H1 (cell line): ENCODE measurements at regions not wholly inside any gene's neighbourhood (a gene's known extent, or its start where the extent isn't known, plus 50 kb on each side); places are given as distances from the start of the nearest gene placed in this dataset.

Experiments used
- CTCF ChIA-PET: fragments of 300-600 bp; sonication (Branson Sonifier 250); formaldehyde crosslinking; loops from one replicate; lab custom pipeline; 2021; ENCODE audit not compliant: partially characterized antibody; lab: Charles Lee
- POLR2A ChIA-PET: fragments of 300-600 bp; sonication (Branson Sonifier 250); formaldehyde crosslinking; loops from one replicate; lab custom pipeline; 2021; ENCODE audit warnings: inconsistent platforms; ENCODE audit not compliant: partially characterized antibody; lab: Charles Lee
- DNase-seq, 2 experiments: peaks; one replicate each; pipeline versions ENCODE4 v3.0.0 to v3.0.0-alpha.2; 2010 to 2022; ENCODE audit warnings: low spot score in 2 of 2, low read depth in 1 of 2, mixed read lengths in 1 of 2
- FAIRE-seq: peaks from 2 replicates; lab custom pipeline; 2011; peaks lifted over from hg19 to GRCh38; lab: Jason Lieb, UNC
- H2AFZ ChIP-seq: 2 replicates; pipeline ENCODE4 v1.8.1; 2012; ENCODE audit warnings: low read length, inconsistent platforms
- H2AK5ac ChIP-seq: 2 replicates; pipeline ENCODE4 v1.6.1; 2013; ENCODE audit warnings: low read depth, low read length
- H2BK120ac ChIP-seq: replicated peaks from 2 replicates; pipeline ENCODE3; 2013; ENCODE audit warnings: low read depth, low read length, inconsistent platforms
- H2BK12ac ChIP-seq: 2 replicates; pipeline ENCODE4 v1.6.1; 2013; ENCODE audit warnings: low read depth, low read length
- H2BK15ac ChIP-seq: 2 replicates; pipeline ENCODE4 v1.6.1; 2013; ENCODE audit warnings: low read length
- H2BK20ac ChIP-seq: 2 replicates; pipeline ENCODE4 v1.6.1; 2013; ENCODE audit warnings: low read length
- H2BK5ac ChIP-seq: 2 replicates; pipeline ENCODE4 v1.6.1; 2013; ENCODE audit warnings: low read depth, low read length
- H3K14ac ChIP-seq: 2 replicates; pipeline ENCODE4 v1.6.1; 2013; ENCODE audit warnings: inconsistent platforms; ENCODE audit not compliant: insufficient read length
- H3K18ac ChIP-seq: 2 replicates; pipeline ENCODE4 v1.6.1; 2013; ENCODE audit warnings: low read length; ENCODE audit errors: extremely low read depth
- H3K23ac ChIP-seq: 2 replicates; pipeline ENCODE4 v1.6.1; 2013; ENCODE audit warnings: inconsistent platforms; ENCODE audit not compliant: insufficient read length
- H3K23me2 ChIP-seq: 2 replicates; pipeline ENCODE4 v1.6.1; 2013; ENCODE audit warnings: low read depth, low read length
- H3K27ac ChIP-seq: 2 replicates; pipeline ENCODE4 v1.6.1; 2011; ENCODE audit warnings: low read depth, low read length, inconsistent platforms
- H3K27me3 ChIP-seq, 4 experiments: replicated peaks in 1 of 4; 1 replicate in 1 of 4; 2 replicates in 3 of 4; pipeline versions ENCODE4 v1.6.1 to v1.8.1; 2011 to 2013; ENCODE audit warnings: low read length in 3 of 4, mild to moderate bottlenecking in 3 of 4, inconsistent platforms in 2 of 4, mixed read lengths in 2 of 4, moderate library complexity in 1 of 4; ENCODE audit not compliant: control insufficient read depth in 3 of 4, insufficient read depth in 3 of 4; ENCODE audit errors: extremely low read depth in 1 of 4
- H3K36me3 ChIP-seq, 4 experiments: 2 replicates each; pipeline versions ENCODE4 v1.6.1 to v1.8.1; 2011 to 2013; ENCODE audit warnings: mild to moderate bottlenecking in 4 of 4, low read length in 3 of 4, moderate library complexity in 2 of 4, control low read depth in 1 of 4, inconsistent platforms in 1 of 4; ENCODE audit not compliant: insufficient read depth in 4 of 4, control insufficient read depth in 2 of 4
- H3K4ac ChIP-seq: replicated peaks from 2 replicates; pipeline ENCODE3; 2013; ENCODE audit warnings: low read length, low read depth, mixed read lengths, inconsistent platforms; ENCODE audit not compliant: insufficient read length
- H3K4me1 ChIP-seq, 4 experiments: replicated peaks in 1 of 4; 1 replicate in 1 of 4; 2 replicates in 3 of 4; pipeline versions ENCODE4 v1.6.1 to v1.8.1; 2011 to 2013; ENCODE audit warnings: low read length in 3 of 4, inconsistent platforms in 2 of 4, mixed read lengths in 1 of 4; ENCODE audit not compliant: insufficient read depth in 4 of 4, control insufficient read depth in 3 of 4
- H3K4me2 ChIP-seq, 2 experiments: 2 replicates each; pipeline versions ENCODE4 v1.6.1 to v1.8.1; 2011 to 2013; ENCODE audit warnings: low read depth in 2 of 2, low read length in 2 of 2, control low read depth in 1 of 2, inconsistent platforms in 1 of 2, mild to moderate bottlenecking in 1 of 2; ENCODE audit not compliant: insufficient read depth in 1 of 2
- H3K4me3 ChIP-seq, 4 experiments: fragments of 200-600, 300-600 bp in 1 of 4; sonication (generic), shearing (Covaris generic), sonication (Bioruptor Twin) in 1 of 4; 2 replicates each; pipeline versions ENCODE4 v1.5.1 to v1.8.1; 2011 to 2016; ENCODE audit warnings: low read length in 4 of 4, low read depth in 3 of 4, control low read depth in 2 of 4, inconsistent platforms in 2 of 4, mild to moderate bottlenecking in 2 of 4, mixed read lengths in 1 of 4, moderate library complexity in 1 of 4; ENCODE audit not compliant: insufficient read depth in 2 of 4; ENCODE audit errors: extremely low read depth in 1 of 4
- H3K56ac ChIP-seq: replicated peaks from 2 replicates; pipeline ENCODE3; 2013; ENCODE audit warnings: low read depth, mild to moderate bottlenecking, mixed read lengths, low read length, inconsistent platforms; ENCODE audit not compliant: insufficient read length
- H3K79me1 ChIP-seq: 2 replicates; pipeline ENCODE4 v1.6.1; 2013; ENCODE audit warnings: low read depth, low read length, control low read depth
- H3K79me2 ChIP-seq, 2 experiments: 2 replicates each; pipeline versions ENCODE4 v1.6.1 to v1.8.1; 2012 to 2013; ENCODE audit warnings: low read length in 2 of 2, mild to moderate bottlenecking in 2 of 2, inconsistent platforms in 1 of 2; ENCODE audit not compliant: insufficient read depth in 2 of 2, control insufficient read depth in 1 of 2
- H3K9ac ChIP-seq, 4 experiments: replicated peaks in 1 of 4; 1 replicate in 1 of 4; 2 replicates in 3 of 4; pipeline versions ENCODE4 v1.6.1 to v1.8.1; 2011 to 2013; ENCODE audit warnings: low read depth in 3 of 4, low read length in 3 of 4, control low read depth in 2 of 4, mild to moderate bottlenecking in 2 of 4, moderate library complexity in 2 of 4, inconsistent platforms in 1 of 4; ENCODE audit errors: extremely low read depth in 1 of 4
- H3K9me3 ChIP-seq, 2 experiments: 2 replicates each; pipeline versions ENCODE4 v1.6.1 to v1.8.1; 2012 to 2013; ENCODE audit warnings: mild to moderate bottlenecking in 2 of 2, moderate library complexity in 2 of 2, control low read depth in 1 of 2, inconsistent platforms in 1 of 2, low read depth in 1 of 2, low read length in 1 of 2, mixed read lengths in 1 of 2; ENCODE audit not compliant: insufficient read depth in 2 of 2
- H4K20me1 ChIP-seq, 2 experiments: replicated peaks in 1 of 2; 2 replicates each; pipeline versions ENCODE3 to v1.8.1; 2011 to 2013; ENCODE audit warnings: inconsistent platforms in 2 of 2, low read length in 2 of 2, mild to moderate bottlenecking in 1 of 2; ENCODE audit not compliant: insufficient read depth in 2 of 2, control insufficient read depth in 1 of 2
- H4K5ac ChIP-seq: 2 replicates; pipeline ENCODE4 v1.6.1; 2013; ENCODE audit warnings: low read length, low read depth, mixed read lengths, inconsistent platforms; ENCODE audit not compliant: insufficient read length
- H4K8ac ChIP-seq: 2 replicates; pipeline ENCODE4 v1.8.0; 2013; ENCODE audit warnings: mild to moderate bottlenecking, moderate library complexity, low read length, inconsistent platforms; ENCODE audit not compliant: insufficient read depth; ENCODE audit errors: extremely low read depth
- H4K91ac ChIP-seq: replicated peaks from 2 replicates; pipeline ENCODE3; 2013; ENCODE audit warnings: low read length, mixed read lengths, inconsistent platforms; ENCODE audit not compliant: insufficient read length
- CTCF ChIP-seq, 3 experiments: IDR thresholded peaks; 1 replicate in 2 of 3; 2 replicates in 1 of 3; pipeline versions ENCODE4 v1.5.1 to v1.6.1; 2011; ENCODE audit warnings: low read length in 3 of 3, mild to moderate bottlenecking in 3 of 3, inconsistent platforms in 2 of 3, low read depth in 1 of 3, moderate library complexity in 1 of 3; ENCODE audit not compliant: insufficient read depth in 1 of 3; ENCODE audit errors: control extremely low read depth in 1 of 3
- GTF2F1 ChIP-seq: IDR thresholded peaks from 2 replicates; pipeline ENCODE4 v1.6.1; 2012; ENCODE audit warnings: low read depth, low read length, improper control_type of control experiment, borderline replicate concordance
- JUND ChIP-seq: IDR thresholded peaks from 2 replicates; pipeline ENCODE4 v1.6.1; 2011; ENCODE audit warnings: mild to moderate bottlenecking, improper control_type of control experiment, low read length
- KDM1A ChIP-seq: fragments of 200-600, 300-600 bp; sonication (generic); IDR thresholded peaks from 2 replicates; pipeline ENCODE4 v1.7.1; 2016; ENCODE audit warnings: mild to moderate bottlenecking, low read length, borderline replicate concordance
- MAFK ChIP-seq: IDR thresholded peaks from 2 replicates; pipeline ENCODE4 v1.6.1; 2012; ENCODE audit warnings: low read depth, mild to moderate bottlenecking, improper control_type of control experiment, low read length
- POLR2A ChIP-seq, 2 experiments: IDR thresholded peaks; 1 replicate in 1 of 2; 2 replicates in 1 of 2; pipeline ENCODE4 v1.6.1; 2011; ENCODE audit warnings: low read depth in 2 of 2, low read length in 2 of 2, mild to moderate bottlenecking in 2 of 2; ENCODE audit errors: control extremely low read depth in 1 of 2
- POU5F1 ChIP-seq: IDR thresholded peaks from 2 replicates; pipeline ENCODE4 v1.6.1; 2011; ENCODE audit warnings: low read depth, mild to moderate bottlenecking, low read length, moderate library complexity
- RXRA ChIP-seq: IDR thresholded peaks from 2 replicates; pipeline ENCODE4 v1.6.1; 2011; ENCODE audit warnings: low read depth, mild to moderate bottlenecking, low read length, moderate library complexity; ENCODE audit not compliant: insufficient read depth
- SIRT6 ChIP-seq: IDR thresholded peaks from one replicate; pipeline ENCODE4 v1.7.1; 2012; ENCODE audit warnings: low read length, inconsistent platforms
- SP1 ChIP-seq: IDR thresholded peaks from 2 replicates; pipeline ENCODE4 v1.6.1; 2011; ENCODE audit warnings: low read depth, low read length
- SRF ChIP-seq: IDR thresholded peaks from 2 replicates; pipeline ENCODE4 v1.6.1; 2011; ENCODE audit warnings: mild to moderate bottlenecking, low read depth, low read length, moderate library complexity
- SUZ12 ChIP-seq: fragments of 200-600 bp; sonication (generic); IDR thresholded peaks from 2 replicates; pipeline ENCODE4 v1.6.1; 2012; ENCODE audit warnings: mild to moderate bottlenecking, inconsistent platforms, low read length, moderate library complexity, mixed read lengths
- TAF7 ChIP-seq: optimal IDR thresholded peaks from 2 replicates; pipeline ENCODE3; 2011; ENCODE audit warnings: low read depth, mild to moderate bottlenecking, inconsistent platforms, low read length, moderate library complexity, borderline replicate concordance
- ZNF274 ChIP-seq: IDR thresholded peaks from 2 replicates; pipeline ENCODE4 v1.7.0; 2012; ENCODE audit warnings: low read length, borderline replicate concordance; ENCODE audit errors: extremely low read depth
- WGBS, 2 experiments: shearing (Covaris generic) in 1 of 2; methylation state at CpG; one replicate each; pipeline versions ENCODE4 v1.1.6 to v1.1.7; 2013 to 2015; ENCODE audit warnings: low lambda C conversion rate in 2 of 2, mixed read lengths in 2 of 2, inconsistent platforms in 1 of 2, low coverage in 1 of 2, missing lambda C conversion rate in 1 of 2; ENCODE audit not compliant: insufficient replicate concordance in 2 of 2, insufficient coverage in 1 of 2, insufficient read length in 1 of 2; ENCODE audit errors: extremely low coverage in 1 of 2, missing lambda C conversion rate in 1 of 2; 5-methylcytosine and 5-hydroxymethylcytosine counted together

GRCh38 chr3:32049916-32050315, 56.5 kb upstream of the GPD1L start:
- POLR2A ChIA-PET, result no interaction called here
- no peaks in the 10 kb centered on the region for H3K36me3 ChIP-seq
- H4K8ac ChIP-seq, result no peak overlapping the region
- no peak overlapping the region for H3K27ac ChIP-seq
- no peaks in the 10 kb centered on the region for H3K23me2 ChIP-seq
- no peak overlapping the region for H3K56ac ChIP-seq
- no peaks in the 10 kb centered on the region for H4K20me1 ChIP-seq
- H3K4ac ChIP-seq, result no peak overlapping the region
- no peak overlapping the region for H3K4me3 ChIP-seq
- H4K5ac ChIP-seq, result no peak overlapping the region
- H3K4me1 ChIP-seq, result peaks cover 0 to 8% (median under 1%) of the 10 kb centered on the region in 4 experiments; a peak in 2 of 7 replicates
- no peaks in the 10 kb centered on the region for H3K9me3 ChIP-seq
- no peak overlapping the region for H2BK20ac ChIP-seq
- CTCF ChIA-PET, result interaction anchor here (0.6 to 2.2 kb wide), 6 partner anchors 24 to 373 kb away, joined by 3 to 6 read pairs (median 4); no protein-coding TSS in a partner anchor
- H3K18ac ChIP-seq, result no peak overlapping the region
- no peaks in the 10 kb centered on the region for H3K79me1 ChIP-seq
- no peak overlapping the region for H2BK120ac ChIP-seq
- H2AK5ac ChIP-seq, result no peak overlapping the region
- DNase-seq, result no peak
- H2BK5ac ChIP-seq, result no peak overlapping the region
- no peaks in the 10 kb centered on the region for H3K79me2 ChIP-seq
- no peak for FAIRE-seq
- no peak overlapping the region for H2AFZ ChIP-seq
- no peaks in the 10 kb centered on the region for H3K27me3 ChIP-seq
- no peak overlapping the region for H3K23ac ChIP-seq
- H3K9ac ChIP-seq, result no peak overlapping the region
- WGBS, 2 experiments, result 79% methylated on average over 1 of the region's 1 CpG; no CpG with 5 or more reads in 1 of the 2 experiments
- H2BK12ac ChIP-seq, result no peak overlapping the region
- H3K14ac ChIP-seq, result no peak overlapping the region
- H4K91ac ChIP-seq, result no peak overlapping the region
- no peak overlapping the region for H3K4me2 ChIP-seq
- no peak overlapping the region for H2BK15ac ChIP-seq
- TF ChIP-seq ZNF274 (no peak), KDM1A (no peak), POU5F1 (no peak), JUND (no peak), SP1 (no peak), TAF7 (no peak), CTCF (IDR thresholded peaks at IDR 0.05; ENCODE audit: control extremely low read depth in 1 of 3, insufficient read depth in 1 of 3, low read depth in 1 of 3, low read length in 3 of 3) (no peak), SUZ12 (no peak), SIRT6 (no peak), SRF (no peak), RXRA (no peak), MAFK (no peak), POLR2A (IDR thresholded peaks at IDR 0.05; ENCODE audit: control extremely low read depth in 1 of 2, low read depth in 2 of 2, low read length in 2 of 2) (no peak), GTF2F1 (no peak)
